ENCODE measurements at regions not wholly inside any gene's neighbourhood (a gene's known extent, or its start where the extent isn't known, plus 50 kb on each side); places are given as distances from the start of the nearest gene placed in this dataset.
"Not testable (repeated sequence)": the region's sequence is repeated elsewhere in the genome, so short reads cannot be mapped to it uniquely, and the experiment has no call there.

DNA sequence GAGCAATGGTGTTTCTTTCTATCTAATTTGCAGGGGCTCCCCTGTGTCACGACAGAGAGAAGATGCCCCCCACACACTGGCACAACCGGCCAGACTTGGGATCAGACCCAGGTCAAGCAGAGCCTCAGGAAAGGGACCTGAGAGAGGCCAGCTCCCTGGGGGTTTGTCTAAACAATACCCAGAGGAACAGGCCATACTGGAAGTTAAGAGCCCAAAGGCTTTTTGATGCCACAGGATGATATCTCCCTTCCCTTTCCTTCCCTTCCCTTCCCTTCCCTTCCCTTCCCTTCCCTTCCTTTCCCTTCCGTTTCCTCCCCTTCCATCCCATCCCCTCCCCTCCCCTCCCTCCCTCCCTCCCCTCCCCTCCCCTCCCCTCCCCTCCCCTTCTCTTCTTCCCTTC, 139.2 kb downstream of the ARL4C start:
- Histone ChIP-seq H3K4me3 (no peak overlapping the region), H3K27me3 (no peaks in the 10 kb centered on the region), H3K4me1 (no peaks in the 10 kb centered on the region), H3K27ac (no peak overlapping the region), H3K9me3 (no peaks in the 10 kb centered on the region), H3K36me3 (no peaks in the 10 kb centered on the region)
- DNase-seq (no peak), FAIRE-seq (no peak), ATAC-seq (no peak)
- 50 to 66% methylated on average over 2 to 3 of the region's 3 CpGs for WGBS, 2 donors
- no peak for TF ChIP-seq CTCF (IDR thresholded peaks at IDR 0.05)
- intact Hi-C loops (cut with DNase I), result no loop called here

GRCh38 chr2:234355808-234356365, 141.0 kb downstream of the ARL4C start:
- FAIRE-seq (no peak), DNase-seq (no peak), ATAC-seq (no peak)
- 59 to 70% methylated on average over 6 of the region's 6 CpGs for WGBS, 2 donors
- H3K36me3 ChIP-seq, result no peaks in the 10 kb centered on the region
- no peaks in the 10 kb centered on the region for H3K9me3 ChIP-seq
- intact Hi-C loops (cut with DNase I), result no loop called here
- H3K27me3 ChIP-seq, result no peaks in the 10 kb centered on the region
- no peaks in the 10 kb centered on the region for H3K4me1 ChIP-seq
- no peak for TF ChIP-seq CTCF (IDR thresholded peaks at IDR 0.05)
- H3K4me3 ChIP-seq, result no peak overlapping the region
- H3K27ac ChIP-seq, result no peak overlapping the region

GRCh38 chr2:234355021-234355720, 141.7 kb downstream of the ARL4C start:
- FAIRE-seq (no peak), ATAC-seq (peak in 2 of 4 donors; percentile 40 to 47), DNase-seq (no peak)
- WGBS, 2 donors, result 64 to 67% methylated on average over 12 of the region's 12 CpGs
- H3K36me3 ChIP-seq, result no peaks in the 10 kb centered on the region
- H3K9me3 ChIP-seq, result no peaks in the 10 kb centered on the region
- no peak overlapping the region for H3K4me3 ChIP-seq
- H3K27ac ChIP-seq, result no peak overlapping the region
- no peak for TF ChIP-seq CTCF (IDR thresholded peaks at IDR 0.05)
- H3K27me3 ChIP-seq, result no peaks in the 10 kb centered on the region
- H3K4me1 ChIP-seq, result no peaks in the 10 kb centered on the region
- intact Hi-C loops (cut with DNase I), result no loop called here

DNA sequence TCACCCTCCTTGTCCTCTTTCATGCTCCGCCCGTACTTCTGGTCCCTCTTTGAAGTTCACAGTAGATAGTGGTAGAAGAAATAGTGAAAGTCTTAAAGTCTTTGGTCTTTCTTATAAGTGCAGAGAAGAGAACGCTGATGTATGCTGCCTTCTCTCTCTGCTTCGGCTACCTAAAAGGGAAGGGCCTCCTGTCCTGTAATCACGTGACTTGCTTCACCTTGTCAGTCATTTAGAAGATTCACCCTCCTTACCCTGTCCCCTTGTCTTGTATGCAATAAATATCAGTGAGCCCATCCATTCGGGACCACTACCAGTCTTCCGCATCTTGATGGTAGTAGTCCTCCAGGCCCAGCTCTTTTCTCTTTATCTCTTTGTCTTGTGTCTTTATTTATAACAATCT, 144.6 kb downstream of the ARL4C start:
- WGBS, 2 donors, result 88 to 96% methylated on average over 7 of the region's 7 CpGs
- no peak for ATAC-seq

GRCh38 chr2:234351866-234352265, 145.0 kb downstream of the ARL4C start:
- WGBS, 2 donors, result 92 to 95% methylated on average over 9 to 10 of the region's 10 CpGs
- not testable (repeated sequence) for FAIRE-seq, ATAC-seq

More for the DNA sequence above, 144.6 kb downstream of the ARL4C start:
- Histone ChIP-seq H3K4me3 (no peak overlapping the region), H3K27ac (no peak overlapping the region), H3K36me3 (no peaks in the 10 kb centered on the region), H3K9me3 (no peaks in the 10 kb centered on the region), H3K27me3 (no peaks in the 10 kb centered on the region), H3K4me1 (no peaks in the 10 kb centered on the region)
- no peak for TF ChIP-seq CTCF (IDR thresholded peaks at IDR 0.05)
- DNase-seq (no peak), FAIRE-seq (no peak)
- intact Hi-C loops (cut with DNase I), result no loop called here

More at GRCh38 chr2:234351866-234352265, 145.0 kb downstream of the ARL4C start:
- H3K36me3 ChIP-seq; H3K4me1 ChIP-seq; H3K27me3 ChIP-seq; H3K27ac ChIP-seq; DNase-seq; H3K4me3 ChIP-seq; intact Hi-C loops (cut with DNase I); H3K9me3 ChIP-seq: not testable (repeated sequence)
